ENCODE measurements at regions not wholly inside any gene's neighbourhood (a gene's known extent, or its start where the extent isn't known, plus 50 kb on each side); places are given as distances from the start of the nearest gene placed in this dataset.

- TF ChIP-seq POLR2A (IDR thresholded peaks at IDR 0.05; ENCODE audit: extremely low read depth, insufficient read length) = no peak
- no peak for TF ChIP-seq CTCF (IDR thresholded peaks at IDR 0.05; ENCODE audit: low read depth, low read length)
- TF ChIP-seq MAX (IDR thresholded peaks at IDR 0.05; ENCODE audit: low read depth, low read length) = no peak
Observed at GRCh38 chr6:81666481-81666880, 86.0 kb downstream of the TENT5A start.

Data from NB4 (cell line).